HAP-1 (cell line): ENCODE measurements at regions not wholly inside any gene's neighbourhood (a gene's known extent, or its start where the extent isn't known, plus 50 kb on each side); places are given as distances from the start of the nearest gene placed in this dataset.
"Not testable (repeated sequence)": the region's sequence is repeated elsewhere in the genome, so short reads cannot be mapped to it uniquely, and the experiment has no call there.

Experiments used
- DNase-seq, 2 experiments: peaks; one replicate each; pipeline ENCODE4 v3.0.0-alpha.2; 2016 to 2020; ENCODE audit warnings: low spot score in 2 of 2
- H3K27me3 ChIP-seq: fragments of 250-450 bp; sonication (Bioruptor Pico); 2 replicates; pipeline ENCODE4 v1.5.1; 2020; ENCODE audit warnings: low read depth, mild to moderate bottlenecking, moderate library complexity
- H3K36me3 ChIP-seq: fragments of 250-450 bp; sonication (Bioruptor Pico); replicated peaks from 2 replicates; pipeline ENCODE4 v1.5.1; 2020; ENCODE audit warnings: mild to moderate bottlenecking
- H3K4me1 ChIP-seq: fragments of 250-450 bp; sonication (Bioruptor Pico); 2 replicates; pipeline ENCODE4 v1.5.1; 2020; ENCODE audit warnings: mild to moderate bottlenecking
- H3K4me3 ChIP-seq: fragments of 250-450 bp; sonication (Bioruptor Pico); 2 replicates; pipeline ENCODE4 v1.5.1; 2020; ENCODE audit warnings: mild to moderate bottlenecking, moderate library complexity
- H3K9me3 ChIP-seq: fragments of 250-450 bp; sonication (Bioruptor Pico); 2 replicates; pipeline ENCODE4 v1.5.1; 2020; ENCODE audit warnings: mild to moderate bottlenecking, moderate library complexity
- in situ Hi-C: fragments of 300-500 bp; cut with MboI; formaldehyde crosslinking; loops from 3 replicates; pipeline ENCODE4 v1.14.3; 2020; ENCODE audit warnings: low sequenced_read_pairs, inconsistent platforms, mixed read lengths

DNA sequence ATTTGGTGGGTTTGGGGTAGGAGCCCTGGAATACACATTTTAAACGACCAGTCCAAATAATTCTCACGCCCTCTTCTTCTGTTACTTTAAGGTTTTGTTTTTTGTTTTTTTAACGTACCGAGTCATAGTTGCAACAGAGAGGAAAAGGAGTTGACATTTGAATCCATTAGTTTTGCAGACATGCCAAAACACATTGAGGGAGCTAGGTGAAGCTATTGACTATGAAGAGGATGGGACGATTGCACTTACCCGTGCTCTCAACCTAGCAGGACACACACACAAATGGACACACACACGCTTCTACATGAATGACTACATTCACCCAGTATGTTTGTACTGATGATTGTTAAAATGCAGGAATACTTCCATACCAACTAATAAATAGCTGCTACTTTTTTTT lies 54.3 kb upstream of the CIT start:
- DNase-seq: no peak
- Histone ChIP-seq H3K4me3 (no peak overlapping the region), H3K9me3 (no peaks in the 10 kb centered on the region), H3K36me3 (no peaks in the 10 kb centered on the region), H3K27me3 (no peaks in the 10 kb centered on the region), H3K4me1 (peaks cover 6% of the 10 kb centered on the region)
- in situ Hi-C loops: no loop called here

GRCh38 chr12:119932921-119933320 lies 55.8 kb upstream of the CIT start:
- in situ Hi-C loops: no loop called here
- H3K4me3 ChIP-seq: no peak overlapping the region
- H3K36me3 ChIP-seq: no peaks in the 10 kb centered on the region
- no peak for DNase-seq
- no peaks in the 10 kb centered on the region for H3K9me3 ChIP-seq
- H3K27me3 ChIP-seq: no peaks in the 10 kb centered on the region
- H3K4me1 ChIP-seq: no peaks in the 10 kb centered on the region

DNA sequence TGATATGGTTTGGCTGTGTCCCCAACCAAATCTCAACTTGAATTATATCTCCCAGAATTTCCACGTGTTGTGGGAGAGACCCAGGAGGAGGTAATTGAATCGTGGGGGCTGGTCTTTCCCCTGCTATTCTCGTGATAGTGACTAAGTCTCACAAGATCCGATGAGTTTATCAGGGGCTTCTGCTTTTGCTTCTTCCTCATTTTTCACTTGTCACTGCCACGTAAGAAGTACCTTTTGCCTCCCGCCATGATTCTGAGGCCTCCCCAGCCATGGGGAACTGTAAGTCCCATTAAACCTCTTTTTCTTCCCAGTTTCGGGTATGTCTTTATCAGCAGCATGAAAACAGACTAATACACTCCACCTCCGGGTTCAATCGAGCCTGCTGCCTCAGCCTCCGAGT lies 54.3 kb upstream of the BICDL1 start:
- DNase-seq, in situ Hi-C loops, H3K27me3 ChIP-seq: not testable (repeated sequence)

GRCh38 chr12:119936705-119937311 lies 52.2 kb upstream of the BICDL1 start:
- in situ Hi-C loops: no loop called here
- H3K4me1 ChIP-seq: peaks cover 7% of the 10 kb centered on the region; the same call in 1 of the 2 replicates
- H3K27me3 ChIP-seq: no peaks in the 10 kb centered on the region
- H3K4me3 ChIP-seq: no peak overlapping the region
- H3K36me3 ChIP-seq: no peaks in the 10 kb centered on the region
- no peaks in the 10 kb centered on the region for H3K9me3 ChIP-seq
- no peak for DNase-seq

More for the DNA sequence above, 54.3 kb upstream of the BICDL1 start:
- not testable (repeated sequence) for H3K36me3 ChIP-seq, H3K4me3 ChIP-seq, H3K9me3 ChIP-seq, H3K4me1 ChIP-seq

DNA sequence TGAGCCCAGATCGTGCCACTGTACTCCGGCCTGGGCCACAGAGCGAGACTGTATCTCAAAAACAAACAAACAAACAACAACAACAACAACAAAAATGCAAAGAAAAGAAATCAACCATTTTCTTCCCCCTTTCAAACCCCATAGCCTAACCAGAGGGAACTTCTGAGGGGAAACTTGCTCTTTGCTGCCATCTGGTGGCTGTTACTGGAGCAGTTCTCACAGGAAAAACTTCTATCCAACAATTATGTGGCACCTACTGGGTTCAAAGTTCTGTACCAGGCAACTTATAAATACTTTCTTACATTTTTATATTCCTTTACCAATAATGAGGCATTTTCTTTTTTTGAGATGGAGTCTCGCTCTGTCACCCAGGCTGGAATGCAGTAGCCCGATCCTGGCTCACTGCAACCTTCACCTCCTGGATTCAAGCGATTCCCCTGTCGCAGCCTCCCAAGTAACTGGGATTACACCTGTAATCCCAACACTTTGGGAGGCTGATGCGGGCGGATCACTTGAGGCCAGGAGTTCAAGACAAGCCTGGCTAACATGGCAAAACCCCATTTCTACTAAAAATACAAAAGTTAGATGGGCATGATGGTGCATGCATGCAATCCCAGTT lies 50.9 kb upstream of the BICDL1 start:
- DNase-seq: peak; percentile 56 to 78
- in situ Hi-C loops: no loop called here
- H3K4me3 ChIP-seq: no peak overlapping the region
- H3K4me1 ChIP-seq: peaks cover 7% of the 10 kb centered on the region; the same call in 1 of the 2 replicates
- H3K9me3 ChIP-seq: no peaks in the 10 kb centered on the region
- H3K27me3 ChIP-seq: no peaks in the 10 kb centered on the region
- no peaks in the 10 kb centered on the region for H3K36me3 ChIP-seq
